HG03060 (cell line): ENCODE measurements at regions not wholly inside any gene's neighbourhood (a gene's known extent, or its start where the extent isn't known, plus 50 kb on each side); places are given as distances from the start of the nearest gene placed in this dataset.

Experiments
- ATAC-seq: cut with Tn5 transposase; IDR thresholded peaks from one replicate; pipeline ENCODE4 v1.9.1; 2021; ENCODE audit warnings: low read depth, moderate number of reproducible peaks; ENCODE audit not compliant: unreplicated experiment

DNA sequence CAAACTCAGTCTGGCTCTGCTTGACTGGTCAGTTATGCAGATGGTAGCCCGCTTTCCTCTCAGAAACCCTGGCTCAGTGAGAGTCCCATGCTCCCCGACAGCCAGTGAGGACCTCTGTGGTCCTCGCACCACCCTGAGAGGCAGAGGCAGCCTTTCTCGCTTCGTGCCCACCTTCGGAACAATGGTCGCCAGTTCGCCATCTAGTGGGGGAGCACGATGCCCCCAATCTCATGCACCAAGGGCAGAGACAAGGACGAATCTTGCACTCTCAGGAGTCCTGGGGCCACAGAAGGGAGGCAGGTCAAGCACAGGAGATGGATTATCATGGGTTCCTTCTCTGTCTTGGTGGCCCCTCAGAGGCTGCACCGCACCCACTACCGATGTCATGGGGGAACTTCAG lies 75.2 kb downstream of the RHCG start:
- ATAC-seq: no peak

GRCh38 chr15:89419370-89419984 lies 76.9 kb downstream of the RHCG start:
- no peak for ATAC-seq

- no peak for ATAC-seq
Observed at GRCh38 chr15:89417206-89417725, 79.1 kb downstream of the RHCG start.

GRCh38 chr15:89416339-89417183 lies 79.8 kb downstream of the RHCG start:
- peak; percentile 81 for ATAC-seq

GRCh38 chr15:89414571-89414970 lies 79.9 kb upstream of the POLG start:
- no peak for ATAC-seq

DNA sequence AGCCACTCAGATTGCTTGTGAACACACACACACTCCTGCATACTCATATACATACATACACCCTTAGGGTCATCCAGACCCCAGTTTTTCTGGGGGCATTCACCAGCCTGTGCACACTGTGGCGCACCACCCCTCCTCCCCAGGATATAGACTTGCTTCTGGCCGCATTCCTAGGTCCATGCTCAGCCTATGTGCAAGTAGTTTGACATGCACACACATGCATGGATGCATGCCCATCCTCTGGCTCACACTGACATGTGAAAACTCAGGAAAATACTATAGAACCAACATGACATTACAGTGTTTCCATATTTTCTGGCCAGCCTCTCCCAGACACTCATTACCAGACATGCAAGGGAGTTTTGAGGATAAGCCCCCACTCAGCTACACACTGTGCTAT lies 79.3 kb upstream of the POLG start:
- ATAC-seq: no peak

DNA sequence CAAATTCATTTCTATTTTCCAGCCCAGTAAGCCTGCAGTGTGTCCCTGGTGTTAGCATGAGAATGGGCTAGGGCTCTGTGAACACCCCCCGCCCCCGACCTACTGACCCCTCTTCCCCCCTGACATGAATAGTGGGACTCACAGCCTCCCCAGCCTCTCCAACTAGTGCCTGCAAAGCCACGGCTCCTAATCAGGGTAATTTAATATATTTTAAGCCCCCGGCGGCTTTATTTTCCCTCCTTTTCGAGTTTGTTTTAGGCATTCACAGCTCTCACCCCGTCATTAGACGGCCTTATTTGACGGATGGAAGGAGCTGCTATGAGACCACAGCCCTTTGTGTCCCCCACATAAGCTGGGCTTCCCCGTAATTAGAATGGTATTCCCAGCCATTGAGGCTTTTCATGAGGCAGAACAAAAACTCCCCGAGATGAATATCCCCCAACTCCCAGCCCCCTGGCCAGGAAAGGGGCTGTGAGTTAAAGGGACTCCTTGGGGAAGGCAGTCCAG lies 78.3 kb upstream of the POLG start:
- ATAC-seq: no peak

DNA sequence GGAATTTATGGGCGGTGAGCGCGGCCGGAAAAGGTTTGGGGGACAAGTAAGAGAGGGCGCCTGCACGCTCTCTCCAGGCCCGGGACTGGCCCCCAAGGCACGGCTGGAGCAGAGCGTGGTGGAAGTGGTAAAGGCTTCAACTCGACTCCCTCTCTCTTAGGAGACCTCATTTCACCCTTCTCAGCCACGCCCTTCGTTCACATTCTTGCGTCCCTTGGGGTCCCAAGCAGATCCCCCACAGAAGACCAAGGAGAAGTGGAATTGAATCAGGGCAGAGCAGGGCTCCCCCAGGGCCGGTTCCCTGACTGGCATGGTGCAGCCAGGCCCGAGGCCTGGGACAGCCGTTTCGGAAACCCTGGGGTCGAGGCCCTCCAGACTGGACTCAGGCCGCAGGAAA lies 75.4 kb upstream of the POLG start:
- ATAC-seq: no peak

GRCh38 chr15:89409184-89410038 lies 74.8 kb upstream of the POLG start:
- ATAC-seq: no peak

GRCh38 chr15:89408372-89409183 lies 74.0 kb upstream of the POLG start:
- ATAC-seq: no peak

DNA sequence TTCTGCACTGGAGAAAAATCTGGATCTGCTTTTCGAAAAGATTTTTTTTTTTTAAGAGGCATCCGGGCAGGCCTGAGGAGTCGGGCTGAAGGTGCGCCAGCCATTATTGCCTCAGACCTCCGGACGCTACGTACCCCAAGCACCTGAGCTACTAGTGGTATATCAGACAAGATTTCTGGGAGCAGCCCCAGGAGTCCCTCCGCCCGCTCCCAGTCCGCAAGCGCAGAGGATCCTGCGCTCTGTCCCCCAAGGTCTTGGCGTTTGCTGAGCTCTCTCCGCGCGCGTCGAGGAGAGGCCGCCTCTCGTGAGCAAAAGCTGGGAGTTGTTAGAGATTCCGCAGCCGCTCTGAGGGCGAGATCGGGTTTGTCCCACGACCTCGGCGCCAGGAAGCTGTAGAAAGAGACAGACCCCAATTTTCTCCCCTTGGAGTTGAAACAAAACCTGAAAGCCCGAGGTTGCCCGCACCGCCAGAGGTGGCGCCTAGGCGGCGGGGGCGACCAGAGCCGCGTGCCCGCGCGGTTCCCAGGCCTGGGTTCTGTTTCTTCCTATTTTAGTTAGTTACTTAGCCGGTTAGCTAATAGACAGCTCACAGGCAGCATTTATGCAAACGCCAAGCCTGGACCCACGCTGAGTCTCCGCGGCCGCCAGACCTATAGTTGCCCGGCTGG lies 72.5 kb upstream of the POLG start:
- ATAC-seq: no peak

GRCh38 chr15:89406218-89406939 lies 71.8 kb upstream of the POLG start:
- ATAC-seq: no peak

- no peak for ATAC-seq
Observed at GRCh38 chr15:89405494-89405893, 70.9 kb upstream of the POLG start.

DNA sequence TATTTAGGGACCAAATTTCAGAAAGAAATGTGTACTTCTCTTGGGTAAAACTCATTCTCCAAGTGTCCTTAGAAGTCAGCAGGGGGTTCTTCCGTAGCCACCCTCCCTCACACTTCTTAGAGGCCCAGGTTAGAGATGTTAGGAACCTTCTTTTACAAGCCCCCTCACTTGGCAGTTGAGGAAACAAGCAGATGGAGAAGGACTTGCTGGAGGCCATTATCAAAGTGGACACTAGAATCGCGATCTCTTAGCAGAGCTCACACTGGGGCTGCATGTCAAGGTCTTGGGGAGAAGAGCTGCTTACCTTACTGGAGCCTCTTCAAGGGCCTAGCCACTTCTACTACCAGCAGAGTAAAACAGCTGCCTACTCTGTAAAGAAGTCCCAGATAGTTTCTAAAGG lies 69.4 kb upstream of the POLG start:
- ATAC-seq: no peak

GRCh38 chr15:89402518-89402805 lies 67.8 kb upstream of the POLG start:
- no peak for ATAC-seq

DNA sequence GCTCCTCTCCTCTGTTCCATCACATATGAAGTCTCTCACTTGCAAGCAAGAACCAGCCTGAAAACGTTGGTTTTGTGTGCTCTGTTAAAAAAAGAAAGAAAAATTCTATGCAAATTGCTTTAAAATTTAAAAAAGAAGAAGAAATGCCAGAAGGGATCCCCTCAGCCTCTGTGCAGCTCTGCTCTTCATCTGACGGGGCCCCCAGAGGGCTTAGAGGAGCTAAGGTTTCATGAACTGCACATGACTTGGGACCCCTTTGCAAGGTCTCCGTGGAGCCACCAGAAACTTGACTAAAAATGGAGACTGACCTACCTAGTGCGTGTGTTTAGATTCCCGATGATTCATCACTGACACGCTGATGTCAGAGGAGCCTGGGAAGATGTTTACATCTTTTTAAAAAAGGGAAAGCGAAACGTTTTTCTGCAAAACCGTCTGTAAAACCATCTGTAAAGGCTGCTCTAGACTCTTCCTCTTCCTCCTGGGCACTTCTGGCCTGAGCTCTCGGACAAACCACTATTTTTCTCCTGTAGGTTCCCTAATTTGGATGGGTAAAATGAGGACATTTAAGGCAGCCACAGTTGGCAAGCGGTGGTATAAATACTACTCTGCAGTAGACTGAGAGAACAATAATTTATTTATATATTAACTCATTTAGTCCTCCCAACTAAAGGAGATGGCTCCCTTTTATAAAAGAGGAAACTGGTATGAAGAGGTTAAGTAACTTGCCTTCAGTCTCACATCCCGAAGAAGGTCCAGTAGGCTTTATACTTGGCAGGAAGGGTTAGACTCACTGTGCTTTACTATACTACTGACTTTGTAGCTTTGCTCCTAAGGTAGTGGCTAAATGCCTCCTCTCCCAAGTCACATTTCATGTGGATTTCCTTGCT lies 67.2 kb upstream of the POLG start:
- no peak for ATAC-seq

DNA sequence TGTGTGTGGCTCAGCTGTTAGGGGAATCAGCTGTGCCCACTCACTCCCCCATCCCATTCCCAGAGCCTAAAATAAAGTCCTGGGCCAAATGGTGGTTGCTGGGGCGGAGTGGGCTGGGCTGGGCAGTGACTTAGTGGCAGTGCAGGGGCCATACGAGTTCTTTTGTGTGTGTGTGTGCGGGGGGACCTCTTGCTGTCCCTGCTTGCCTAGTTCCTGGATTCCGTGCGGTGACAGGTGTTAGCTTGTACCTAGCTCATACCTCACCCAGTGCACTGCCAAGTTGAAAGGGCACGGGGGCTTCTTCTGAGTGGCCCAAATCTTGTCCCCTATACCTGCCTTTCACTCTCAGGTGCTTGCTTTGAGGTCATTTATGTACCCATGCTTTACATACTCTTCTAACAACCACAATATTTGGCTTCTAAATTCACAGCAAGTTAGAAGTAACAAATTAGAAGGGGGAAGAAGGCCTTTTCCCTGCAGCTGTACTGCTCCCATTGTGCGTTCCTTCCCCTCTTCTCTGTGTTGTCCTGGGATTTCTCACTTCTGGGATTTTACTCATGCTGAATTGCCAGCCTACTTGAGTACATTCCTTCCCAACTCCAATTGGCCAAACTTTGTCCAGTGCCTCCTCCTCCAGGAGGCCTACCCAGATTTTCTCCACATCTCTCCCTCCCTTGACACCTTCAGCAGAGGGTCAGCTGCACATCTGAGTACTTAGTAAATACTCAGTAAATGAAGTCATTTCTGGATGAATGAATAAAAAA lies 66.3 kb upstream of the POLG start:
- ATAC-seq: no peak
